Endothelial cell of umbilical vein (primary cell): ENCODE measurements at regions not wholly inside any gene's neighbourhood (a gene's known extent, or its start where the extent isn't known, plus 50 kb on each side); places are given as distances from the start of the nearest gene placed in this dataset.

Experiments used
- BruUV-seq: library from RNA; stranded (reverse); fragments of 400-500 nt; replicated peaks from 2 replicates; lab custom pipeline; 2021; lab: Mats Ljungman, UMichigan
- CTCF ChIA-PET: fragments of 300-600, 350-600 bp; sonication (Branson Sonifier 250); formaldehyde crosslinking; loops from one replicate; lab custom pipeline; 2021; ENCODE audit warnings: antibody characterized with exemption, inconsistent platforms; lab: Charles Lee
- POLR2A ChIA-PET: fragments of 300-600, 350-600 bp; sonication (Branson Sonifier 250); formaldehyde crosslinking; loops from one replicate; lab custom pipeline; 2021; ENCODE audit warnings: antibody characterized with exemption, inconsistent platforms; lab: Charles Lee
- DNase-seq: peaks from one replicate; pipeline ENCODE4 v3.0.0-alpha.2; 2011; ENCODE audit warnings: low read depth, low spot score
- FAIRE-seq: peaks from 2 replicates; lab custom pipeline; 2011; peaks lifted over from hg19 to GRCh38; lab: Jason Lieb, UNC
- H2AFZ ChIP-seq: 2 replicates; pipeline ENCODE4 v1.6.0; 2012; ENCODE audit warnings: low read depth, low read length, control low read depth, inconsistent platforms
- H3K27ac ChIP-seq: 2 replicates; pipeline ENCODE4 v1.5.1; 2011; ENCODE audit warnings: low read depth, mild to moderate bottlenecking, control low read depth, low read length, moderate library complexity; ENCODE audit not compliant: insufficient read depth
- H3K27me3 ChIP-seq, 2 experiments: 2 replicates each; pipeline versions ENCODE4 v1.6.0 to v1.6.1; 2011; ENCODE audit warnings: low read length in 2 of 2, mixed read lengths in 1 of 2; ENCODE audit not compliant: control insufficient read depth in 2 of 2, insufficient read depth in 2 of 2
- H3K36me3 ChIP-seq, 2 experiments: 2 replicates in 1 of 2; 3 replicates in 1 of 2; pipeline ENCODE4 v1.5.1; 2011; ENCODE audit warnings: low read length in 2 of 2, mild to moderate bottlenecking in 1 of 2, moderate library complexity in 1 of 2; ENCODE audit not compliant: control insufficient read depth in 2 of 2, insufficient read depth in 2 of 2; ENCODE audit errors: extremely low read depth in 1 of 2
- H3K4me1 ChIP-seq: 3 replicates; pipeline ENCODE4 v1.5.1; 2011; ENCODE audit warnings: mild to moderate bottlenecking, low read length; ENCODE audit not compliant: control insufficient read depth, insufficient read depth; ENCODE audit errors: extremely low read depth
- H3K4me2 ChIP-seq: 2 replicates; pipeline ENCODE4 v1.6.1; 2011; ENCODE audit warnings: low read length, control low read depth, mixed read lengths; ENCODE audit not compliant: insufficient read depth
- H3K4me3 ChIP-seq, 3 experiments: fragments of 200-600 bp in 1 of 3; sonication (generic), shearing (Covaris generic) in 1 of 3; replicated peaks in 1 of 3; 2 replicates each; pipeline ENCODE4 v1.5.1; 2011 to 2016; ENCODE audit warnings: control low read depth in 3 of 3, low read length in 3 of 3, mild to moderate bottlenecking in 2 of 3, inconsistent platforms in 1 of 3, low read depth in 1 of 3, moderate library complexity in 1 of 3; ENCODE audit not compliant: insufficient read depth in 1 of 3
- H3K79me2 ChIP-seq: 2 replicates; pipeline ENCODE4 v1.6.0; 2012; ENCODE audit warnings: low read length, inconsistent platforms; ENCODE audit not compliant: control insufficient read depth, insufficient read depth
- H3K9ac ChIP-seq: replicated peaks from 2 replicates; pipeline ENCODE3; 2011; ENCODE audit warnings: low read length, control low read depth; ENCODE audit not compliant: insufficient read depth; ENCODE audit errors: extremely low read depth
- H3K9me1 ChIP-seq: replicated peaks from 3 replicates; pipeline ENCODE4 v1.6.0; 2011; ENCODE audit warnings: mild to moderate bottlenecking, low read length; ENCODE audit not compliant: control insufficient read depth, insufficient read depth; ENCODE audit errors: extremely low read depth
- H3K9me3 ChIP-seq: replicated peaks from 2 replicates; pipeline ENCODE4 v1.5.1; 2012; ENCODE audit warnings: low read length, inconsistent platforms; ENCODE audit not compliant: control insufficient read depth, insufficient read depth
- H4K20me1 ChIP-seq: replicated peaks from 2 replicates; pipeline ENCODE3; 2011; ENCODE audit warnings: mild to moderate bottlenecking, low read length; ENCODE audit not compliant: control insufficient read depth, insufficient read depth; ENCODE audit errors: extremely low read depth
- EZH2 ChIP-seq: IDR thresholded peaks from 2 replicates; pipeline ENCODE4 v1.6.1; 2012; ENCODE audit warnings: borderline replicate concordance, low read depth, mild to moderate bottlenecking, moderate library complexity, low read length, inconsistent platforms; ENCODE audit not compliant: severe bottlenecking
- FOS ChIP-seq: IDR thresholded peaks from 2 replicates; pipeline ENCODE4 v1.6.1; 2011; ENCODE audit warnings: mild to moderate bottlenecking, low read length, moderate library complexity, borderline replicate concordance; ENCODE audit not compliant: insufficient read depth
- GATA2 ChIP-seq: IDR thresholded peaks from 2 replicates; pipeline ENCODE4 v1.7.0; 2011; ENCODE audit warnings: low read depth, mild to moderate bottlenecking, moderate library complexity, mixed read lengths, low read length; ENCODE audit not compliant: insufficient read length, insufficient read depth
- JUN ChIP-seq: IDR thresholded peaks from 2 replicates; pipeline ENCODE4 v1.6.1; 2011; ENCODE audit warnings: borderline replicate concordance, low read depth; ENCODE audit not compliant: insufficient read length, insufficient read depth
- MYC ChIP-seq: IDR thresholded peaks from one replicate; pipeline ENCODE4 v1.6.1; 2011; ENCODE audit warnings: mild to moderate bottlenecking, low read depth, low read length
- POLR2A ChIP-seq: IDR thresholded peaks from 2 replicates; pipeline ENCODE4 v1.6.1; 2012; ENCODE audit warnings: low read depth, mild to moderate bottlenecking, control low read depth, low read length
- POLR2AphosphoS5 ChIP-seq: IDR thresholded peaks from 2 replicates; pipeline ENCODE4 v1.6.1; 2012; ENCODE audit warnings: low read depth, mild to moderate bottlenecking, control low read depth, low read length, moderate library complexity; ENCODE audit not compliant: insufficient read depth
- dilution Hi-C: fragments of 300-500 bp; cut with MboI; formaldehyde crosslinking; loops from one replicate; pipeline ENCODE4 v1.15.0; 2019; ENCODE audit warnings: low sequenced_read_pairs; ENCODE audit not compliant: extremely low pct_ligation_motif_present
- intact Hi-C: fragments of 100-400 bp; cut with micrococcal nuclease; formaldehyde crosslinking; loops from one replicate; pipeline ENCODE4 v1.10.0; 2022
- TF ChIP-seq, protein P1 (sequence below), 2 donors: IDR thresholded peaks; 1 replicate in 1 of 2; 2 replicates in 1 of 2; pipeline ENCODE4 v1.5.1; 2011; ENCODE audit warnings: low read length in 2 of 2, mild to moderate bottlenecking in 2 of 2, moderate library complexity in 2 of 2, control low read depth in 1 of 2, inconsistent platforms in 1 of 2, low read depth in 1 of 2; ENCODE audit not compliant: insufficient read depth in 1 of 2; ENCODE audit errors: extremely low read depth in 1 of 2
- TF ChIP-seq, protein P2 (sequence below): IDR thresholded peaks from 2 replicates; pipeline ENCODE4 v1.6.1; 2011; ENCODE audit not compliant: insufficient read depth, insufficient read length

DNA sequence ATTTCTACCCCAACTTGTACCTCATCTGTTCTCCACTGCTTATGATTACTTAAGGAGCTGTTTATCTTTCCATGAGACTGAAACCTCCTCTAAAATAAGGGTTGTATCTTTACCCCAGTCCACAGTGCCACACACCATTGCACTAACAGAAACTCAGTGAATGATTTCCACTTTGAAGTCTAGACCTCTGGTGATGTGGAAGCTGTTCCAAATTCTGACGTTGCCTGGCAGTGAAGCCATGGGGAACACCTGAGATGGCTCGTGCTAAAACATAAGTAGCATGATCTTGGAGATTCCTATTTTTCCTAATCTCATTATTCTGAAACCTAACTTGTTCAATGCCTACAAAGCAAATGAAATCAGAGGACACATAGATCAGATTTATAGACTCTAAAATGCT lies 583.2 kb downstream of the EBF1 start:
- no peaks in the 10 kb centered on the region for H3K79me2 ChIP-seq
- no peak for FAIRE-seq
- H3K9ac ChIP-seq = no peak overlapping the region
- no peak overlapping the region for H2AFZ ChIP-seq
- ChIA-PET POLR2A (no interaction called here), CTCF (no interaction called here)
- H3K4me3 ChIP-seq = no peak overlapping the region
- intact Hi-C loops (no loop called here), dilution Hi-C loops (no loop called here)
- no TSS peak for BruUV-seq
- no peak overlapping the region for H3K4me2 ChIP-seq
- H3K9me1 ChIP-seq = no peaks in the 10 kb centered on the region
- H3K36me3 ChIP-seq = no peaks in the 10 kb centered on the region
- TF ChIP-seq POLR2A (no peak), JUN (no peak), POLR2AphosphoS5 (no peak), EZH2 (no peak), MYC (no peak), FOS (no peak), GATA2 (no peak)
- TF ChIP-seq, protein P1, sequence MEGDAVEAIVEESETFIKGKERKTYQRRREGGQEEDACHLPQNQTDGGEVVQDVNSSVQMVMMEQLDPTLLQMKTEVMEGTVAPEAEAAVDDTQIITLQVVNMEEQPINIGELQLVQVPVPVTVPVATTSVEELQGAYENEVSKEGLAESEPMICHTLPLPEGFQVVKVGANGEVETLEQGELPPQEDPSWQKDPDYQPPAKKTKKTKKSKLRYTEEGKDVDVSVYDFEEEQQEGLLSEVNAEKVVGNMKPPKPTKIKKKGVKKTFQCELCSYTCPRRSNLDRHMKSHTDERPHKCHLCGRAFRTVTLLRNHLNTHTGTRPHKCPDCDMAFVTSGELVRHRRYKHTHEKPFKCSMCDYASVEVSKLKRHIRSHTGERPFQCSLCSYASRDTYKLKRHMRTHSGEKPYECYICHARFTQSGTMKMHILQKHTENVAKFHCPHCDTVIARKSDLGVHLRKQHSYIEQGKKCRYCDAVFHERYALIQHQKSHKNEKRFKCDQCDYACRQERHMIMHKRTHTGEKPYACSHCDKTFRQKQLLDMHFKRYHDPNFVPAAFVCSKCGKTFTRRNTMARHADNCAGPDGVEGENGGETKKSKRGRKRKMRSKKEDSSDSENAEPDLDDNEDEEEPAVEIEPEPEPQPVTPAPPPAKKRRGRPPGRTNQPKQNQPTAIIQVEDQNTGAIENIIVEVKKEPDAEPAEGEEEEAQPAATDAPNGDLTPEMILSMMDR (IDR thresholded peaks at IDR 0.05; ENCODE audit: extremely low read depth in 1 of 2, insufficient read depth in 1 of 2, low read depth in 1 of 2, low read length in 2 of 2) = no peak
- TF ChIP-seq, protein P2, sequence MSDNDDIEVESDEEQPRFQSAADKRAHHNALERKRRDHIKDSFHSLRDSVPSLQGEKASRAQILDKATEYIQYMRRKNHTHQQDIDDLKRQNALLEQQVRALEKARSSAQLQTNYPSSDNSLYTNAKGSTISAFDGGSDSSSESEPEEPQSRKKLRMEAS = no peak
- no peak overlapping the region for H3K27ac ChIP-seq
- no peaks in the 10 kb centered on the region for H4K20me1 ChIP-seq
- H3K4me1 ChIP-seq = no peaks in the 10 kb centered on the region
- no peak for DNase-seq
- no peaks in the 10 kb centered on the region for H3K27me3 ChIP-seq
- no peaks in the 10 kb centered on the region for H3K9me3 ChIP-seq
